ENCODE measurements at regions not wholly inside any gene's neighbourhood (a gene's known extent, or its start where the extent isn't known, plus 50 kb on each side); places are given as distances from the start of the nearest gene placed in this dataset.

DNA sequence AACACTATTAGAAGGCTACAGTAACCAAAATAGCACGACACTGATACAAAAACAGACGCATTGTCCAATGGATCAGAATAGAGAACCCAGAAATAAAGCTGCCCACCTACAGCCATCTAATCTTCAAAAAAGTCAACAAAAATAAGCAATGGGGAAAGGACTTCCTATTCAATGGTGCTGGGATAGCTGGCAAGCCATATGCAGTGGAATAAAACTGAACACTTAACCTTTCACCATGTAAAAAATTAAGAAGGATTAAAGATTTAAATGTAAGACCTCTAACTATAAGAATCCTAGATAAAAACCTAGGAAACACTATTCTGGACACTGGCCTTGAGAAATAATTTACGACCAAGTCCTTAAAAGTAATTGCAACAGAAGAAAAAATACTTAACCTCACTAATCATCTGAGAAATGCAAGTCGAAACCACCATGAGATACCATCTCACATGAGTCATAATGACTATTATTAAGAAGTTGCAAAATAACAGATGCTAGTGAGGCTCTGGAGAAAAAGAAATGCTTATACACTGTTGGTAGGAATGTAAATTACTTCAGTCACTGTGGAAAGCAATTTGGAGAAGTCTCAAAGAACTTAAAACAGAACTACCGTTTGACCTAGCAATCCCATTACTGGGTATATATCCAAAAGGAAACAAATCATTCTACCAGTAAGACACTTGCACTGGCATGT is 203.3 kb upstream of the CDH9 start (continued):
- TF ChIP-seq NRF1 (IDR thresholded peaks at IDR 0.05; ENCODE audit: low read depth, low read length) (no peak), FOSL2 (IDR thresholded peaks at IDR 0.05; ENCODE audit: borderline replicate concordance, low read depth) (peak; percentile 99), CHD2 (IDR thresholded peaks at IDR 0.05; ENCODE audit: low read length, partially characterized antibody) (no peak), EP300 (IDR thresholded peaks at IDR 0.05; ENCODE audit: borderline replicate concordance in 1 of 2, low read depth in 1 of 2, low read length in 1 of 2) (peak; percentile 50 to 98; a peak in 3 of 4 replicates), GABPA (IDR thresholded peaks at IDR 0.05; ENCODE audit: low read depth) (peak; percentile 26; the same call in 1 of the 2 replicates), RFX5 (IDR thresholded peaks at IDR 0.05; ENCODE audit: low read length) (no peak), SMC3 (IDR thresholded peaks at IDR 0.05; ENCODE audit: low read depth, low read length) (no peak), FOXJ3 (CRISPR knock-in tag; IDR thresholded peaks at IDR 0.05) (no peak), RXRA (IDR thresholded peaks at IDR 0.05; ENCODE audit: borderline replicate concordance, low read depth) (peak; percentile 95), YY1 (IDR thresholded peaks at IDR 0.05; ENCODE audit: low read depth) (no peak; the same call in 1 of the 2 replicates), MEF2A (IDR thresholded peaks at IDR 0.05; ENCODE audit: borderline replicate concordance, low read depth) (peak; percentile 89), RAD21 (IDR thresholded peaks at IDR 0.05; ENCODE audit: low read length) (no peak), MXI1 (IDR thresholded peaks at IDR 0.05; ENCODE audit: low read depth, low read length) (no peak), NFIC (IDR thresholded peaks at IDR 0.05; ENCODE audit: borderline replicate concordance) (peak; percentile 84), RCOR1 (IDR thresholded peaks at IDR 0.05; ENCODE audit: low read length) (no peak), TEAD4 (IDR thresholded peaks at IDR 0.05; ENCODE audit: borderline replicate concordance, insufficient read depth) (peak; percentile 99)
- TF ChIP-seq, protein P1, sequence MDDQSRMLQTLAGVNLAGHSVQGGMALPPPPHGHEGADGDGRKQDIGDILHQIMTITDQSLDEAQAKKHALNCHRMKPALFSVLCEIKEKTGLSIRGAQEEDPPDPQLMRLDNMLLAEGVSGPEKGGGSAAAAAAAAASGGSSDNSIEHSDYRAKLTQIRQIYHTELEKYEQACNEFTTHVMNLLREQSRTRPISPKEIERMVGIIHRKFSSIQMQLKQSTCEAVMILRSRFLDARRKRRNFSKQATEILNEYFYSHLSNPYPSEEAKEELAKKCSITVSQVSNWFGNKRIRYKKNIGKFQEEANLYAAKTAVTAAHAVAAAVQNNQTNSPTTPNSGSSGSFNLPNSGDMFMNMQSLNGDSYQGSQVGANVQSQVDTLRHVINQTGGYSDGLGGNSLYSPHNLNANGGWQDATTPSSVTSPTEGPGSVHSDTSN (IDR thresholded peaks at IDR 0.05), result peak; percentile 93
- TF ChIP-seq, protein P2, sequence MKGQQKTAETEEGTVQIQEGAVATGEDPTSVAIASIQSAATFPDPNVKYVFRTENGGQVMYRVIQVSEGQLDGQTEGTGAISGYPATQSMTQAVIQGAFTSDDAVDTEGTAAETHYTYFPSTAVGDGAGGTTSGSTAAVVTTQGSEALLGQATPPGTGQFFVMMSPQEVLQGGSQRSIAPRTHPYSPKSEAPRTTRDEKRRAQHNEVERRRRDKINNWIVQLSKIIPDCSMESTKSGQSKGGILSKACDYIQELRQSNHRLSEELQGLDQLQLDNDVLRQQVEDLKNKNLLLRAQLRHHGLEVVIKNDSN (IDR thresholded peaks at IDR 0.05; ENCODE audit: borderline replicate concordance, low read depth), result 0 out of 2 replicates have a peak, but pooled peaks have one; percentile 8
- TF ChIP-seq, protein P3, sequence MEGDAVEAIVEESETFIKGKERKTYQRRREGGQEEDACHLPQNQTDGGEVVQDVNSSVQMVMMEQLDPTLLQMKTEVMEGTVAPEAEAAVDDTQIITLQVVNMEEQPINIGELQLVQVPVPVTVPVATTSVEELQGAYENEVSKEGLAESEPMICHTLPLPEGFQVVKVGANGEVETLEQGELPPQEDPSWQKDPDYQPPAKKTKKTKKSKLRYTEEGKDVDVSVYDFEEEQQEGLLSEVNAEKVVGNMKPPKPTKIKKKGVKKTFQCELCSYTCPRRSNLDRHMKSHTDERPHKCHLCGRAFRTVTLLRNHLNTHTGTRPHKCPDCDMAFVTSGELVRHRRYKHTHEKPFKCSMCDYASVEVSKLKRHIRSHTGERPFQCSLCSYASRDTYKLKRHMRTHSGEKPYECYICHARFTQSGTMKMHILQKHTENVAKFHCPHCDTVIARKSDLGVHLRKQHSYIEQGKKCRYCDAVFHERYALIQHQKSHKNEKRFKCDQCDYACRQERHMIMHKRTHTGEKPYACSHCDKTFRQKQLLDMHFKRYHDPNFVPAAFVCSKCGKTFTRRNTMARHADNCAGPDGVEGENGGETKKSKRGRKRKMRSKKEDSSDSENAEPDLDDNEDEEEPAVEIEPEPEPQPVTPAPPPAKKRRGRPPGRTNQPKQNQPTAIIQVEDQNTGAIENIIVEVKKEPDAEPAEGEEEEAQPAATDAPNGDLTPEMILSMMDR (IDR thresholded peaks at IDR 0.05), result peak; percentile 53

All from SK-N-SH (cell line).